Loucy (cell line): ENCODE measurements at regions not wholly inside any gene's neighbourhood (a gene's known extent, or its start where the extent isn't known, plus 50 kb on each side); places are given as distances from the start of the nearest gene placed in this dataset.

Experiments
- H2AFZ ChIP-seq: fragments of 200-600 bp; sonication (generic); 2 replicates; pipeline ENCODE4 v1.6.0; 2016; ENCODE audit warnings: antibody characterized with exemption, mild to moderate bottlenecking, low read length, moderate library complexity
- H3F3A ChIP-seq: fragments of 200-600 bp; 2 replicates; pipeline ENCODE4 v1.6.0; 2016; ENCODE audit warnings: antibody characterized with exemption, low read depth, mild to moderate bottlenecking
- H3K27me3 ChIP-seq: fragments of 200-600 bp; sonication (generic); 2 replicates; pipeline ENCODE4 v1.6.1; 2014; ENCODE audit warnings: low read length, mild to moderate bottlenecking; ENCODE audit not compliant: insufficient read depth, poor library complexity, severe bottlenecking
- H3K36me3 ChIP-seq: fragments of 200-600 bp; sonication (generic); 2 replicates; pipeline ENCODE4 v1.6.1; 2016; ENCODE audit warnings: low read length; ENCODE audit not compliant: insufficient read depth
- H3K4me1 ChIP-seq: fragments of 200-600 bp; sonication (generic); 2 replicates; pipeline ENCODE4 v1.5.1; 2014; ENCODE audit warnings: low read length, mild to moderate bottlenecking; ENCODE audit not compliant: insufficient read depth, poor library complexity, severe bottlenecking
- H3K4me2 ChIP-seq: fragments of 200-600 bp; sonication (generic); 2 replicates; pipeline ENCODE4 v1.6.0; 2014; ENCODE audit warnings: antibody characterized with exemption, low read length, low read depth, mild to moderate bottlenecking; ENCODE audit not compliant: poor library complexity, severe bottlenecking
- H3K4me3 ChIP-seq: fragments of 200-600 bp; sonication (generic); 2 replicates; pipeline ENCODE4 v1.5.1; 2014; ENCODE audit warnings: low read length, mild to moderate bottlenecking, mixed read lengths; ENCODE audit not compliant: poor library complexity, severe bottlenecking
- H3K79me2 ChIP-seq: fragments of 200-600 bp; sonication (generic); 2 replicates; pipeline ENCODE4 v1.6.1; 2014; ENCODE audit warnings: low read length; ENCODE audit not compliant: insufficient read depth
- H3K9ac ChIP-seq: fragments of 200-600 bp; sonication (generic); 2 replicates; pipeline ENCODE4 v1.6.0; 2014; ENCODE audit warnings: mild to moderate bottlenecking, low read depth, low read length, moderate library complexity; ENCODE audit not compliant: poor library complexity, severe bottlenecking
- H3K9me2 ChIP-seq: fragments of 200-600 bp; sonication (generic); replicated peaks from 2 replicates; pipeline ENCODE4 v1.6.1; 2016; ENCODE audit warnings: low read depth, low read length, mixed read lengths
- H3K9me3 ChIP-seq: fragments of 200-600 bp; sonication (generic); 2 replicates; pipeline ENCODE4 v1.6.1; 2014; ENCODE audit warnings: mild to moderate bottlenecking, antibody characterized with exemption, low read length, low read depth; ENCODE audit not compliant: insufficient read depth
- H4K20me1 ChIP-seq: fragments of 200-600 bp; sonication (generic); 2 replicates; pipeline ENCODE4 v1.6.0; 2014; ENCODE audit warnings: antibody characterized with exemption, low read length, mild to moderate bottlenecking; ENCODE audit not compliant: insufficient read depth, poor library complexity, severe bottlenecking
- EZH2phosphoT487 ChIP-seq: fragments of 200-600 bp; IDR thresholded peaks from 2 replicates; pipeline ENCODE4 v1.6.1; 2018; ENCODE audit warnings: antibody characterized with exemption, mild to moderate bottlenecking, moderate library complexity, borderline replicate concordance
- TF ChIP-seq, protein P1 (sequence below): fragments of 200-600 bp; sonication (generic); conservative IDR thresholded peaks from 2 replicates; pipeline ENCODE4 v1.5.1; 2014; ENCODE audit warnings: mild to moderate bottlenecking, antibody characterized with exemption, low read length

DNA sequence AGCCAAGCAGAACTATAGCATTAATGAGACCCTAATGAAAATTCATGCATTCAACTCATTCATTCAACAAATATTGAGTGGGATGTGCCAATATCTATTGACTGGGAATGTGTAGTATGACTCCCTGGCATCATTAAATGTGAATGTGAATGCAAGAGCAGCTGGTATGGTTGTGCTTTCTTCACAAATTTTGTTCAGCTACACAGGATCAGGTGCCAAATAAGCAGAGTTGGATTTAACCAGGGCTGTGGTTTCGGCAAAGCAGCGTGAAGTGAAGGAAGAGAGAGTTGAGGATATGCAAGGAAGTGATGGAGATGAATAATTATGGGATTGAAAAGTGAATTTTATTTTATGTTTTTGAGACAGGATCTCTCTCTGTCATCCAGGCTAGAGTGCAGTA is 87.1 kb upstream of the HNF1B start:
- no peaks in the 10 kb centered on the region for H3K9me3 ChIP-seq
- H3K9ac ChIP-seq = no peak overlapping the region
- no peaks in the 10 kb centered on the region for H3K79me2 ChIP-seq
- H3K27me3 ChIP-seq = no peaks in the 10 kb centered on the region
- H3K36me3 ChIP-seq = no peaks in the 10 kb centered on the region
- H3K9me2 ChIP-seq = no peaks in the 10 kb centered on the region
- TF ChIP-seq EZH2phosphoT487 = no peak
- no peak overlapping the region for H3K4me3 ChIP-seq
- no peak overlapping the region for H3K4me2 ChIP-seq
- H4K20me1 ChIP-seq = no peaks in the 10 kb centered on the region
- H3K4me1 ChIP-seq = peaks cover 38% of the 10 kb centered on the region
- no peak overlapping the region for H2AFZ ChIP-seq
- no peaks in the 10 kb centered on the region for H3F3A ChIP-seq

DNA sequence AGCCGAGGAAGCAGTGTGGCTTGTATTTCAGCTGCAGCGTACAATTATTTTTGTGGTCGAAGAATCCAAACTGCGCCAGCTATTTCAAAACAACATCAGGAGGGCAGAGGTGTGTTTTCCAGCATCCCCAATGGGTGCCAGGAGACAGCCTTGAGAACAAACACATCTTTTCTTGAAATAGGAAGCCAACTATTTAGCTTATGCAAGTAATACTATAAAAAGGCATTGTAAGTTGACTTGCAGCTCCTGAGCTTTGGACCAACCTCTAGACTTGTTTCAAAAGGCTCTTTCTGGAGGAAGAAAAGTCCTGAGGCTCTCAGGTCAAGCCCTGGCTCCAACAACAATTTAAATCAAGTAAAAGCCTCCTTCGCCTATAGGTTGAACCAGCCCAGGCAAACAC is 86.6 kb upstream of the HNF1B start:
- no peaks in the 10 kb centered on the region for H3K27me3 ChIP-seq
- TF ChIP-seq, protein P1, sequence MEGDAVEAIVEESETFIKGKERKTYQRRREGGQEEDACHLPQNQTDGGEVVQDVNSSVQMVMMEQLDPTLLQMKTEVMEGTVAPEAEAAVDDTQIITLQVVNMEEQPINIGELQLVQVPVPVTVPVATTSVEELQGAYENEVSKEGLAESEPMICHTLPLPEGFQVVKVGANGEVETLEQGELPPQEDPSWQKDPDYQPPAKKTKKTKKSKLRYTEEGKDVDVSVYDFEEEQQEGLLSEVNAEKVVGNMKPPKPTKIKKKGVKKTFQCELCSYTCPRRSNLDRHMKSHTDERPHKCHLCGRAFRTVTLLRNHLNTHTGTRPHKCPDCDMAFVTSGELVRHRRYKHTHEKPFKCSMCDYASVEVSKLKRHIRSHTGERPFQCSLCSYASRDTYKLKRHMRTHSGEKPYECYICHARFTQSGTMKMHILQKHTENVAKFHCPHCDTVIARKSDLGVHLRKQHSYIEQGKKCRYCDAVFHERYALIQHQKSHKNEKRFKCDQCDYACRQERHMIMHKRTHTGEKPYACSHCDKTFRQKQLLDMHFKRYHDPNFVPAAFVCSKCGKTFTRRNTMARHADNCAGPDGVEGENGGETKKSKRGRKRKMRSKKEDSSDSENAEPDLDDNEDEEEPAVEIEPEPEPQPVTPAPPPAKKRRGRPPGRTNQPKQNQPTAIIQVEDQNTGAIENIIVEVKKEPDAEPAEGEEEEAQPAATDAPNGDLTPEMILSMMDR = no peak
- no peak for TF ChIP-seq EZH2phosphoT487
- H3F3A ChIP-seq = no peaks in the 10 kb centered on the region
- no peaks in the 10 kb centered on the region for H3K36me3 ChIP-seq
- H3K9me3 ChIP-seq = no peaks in the 10 kb centered on the region
- no peaks in the 10 kb centered on the region for H3K79me2 ChIP-seq
- H3K4me3 ChIP-seq = no peak overlapping the region
- H4K20me1 ChIP-seq = no peaks in the 10 kb centered on the region
- no peak overlapping the region for H3K4me2 ChIP-seq
- H3K9me2 ChIP-seq = no peaks in the 10 kb centered on the region
- no peak overlapping the region for H3K9ac ChIP-seq
- no peak overlapping the region for H2AFZ ChIP-seq
- H3K4me1 ChIP-seq = peaks cover 42% of the 10 kb centered on the region

DNA sequence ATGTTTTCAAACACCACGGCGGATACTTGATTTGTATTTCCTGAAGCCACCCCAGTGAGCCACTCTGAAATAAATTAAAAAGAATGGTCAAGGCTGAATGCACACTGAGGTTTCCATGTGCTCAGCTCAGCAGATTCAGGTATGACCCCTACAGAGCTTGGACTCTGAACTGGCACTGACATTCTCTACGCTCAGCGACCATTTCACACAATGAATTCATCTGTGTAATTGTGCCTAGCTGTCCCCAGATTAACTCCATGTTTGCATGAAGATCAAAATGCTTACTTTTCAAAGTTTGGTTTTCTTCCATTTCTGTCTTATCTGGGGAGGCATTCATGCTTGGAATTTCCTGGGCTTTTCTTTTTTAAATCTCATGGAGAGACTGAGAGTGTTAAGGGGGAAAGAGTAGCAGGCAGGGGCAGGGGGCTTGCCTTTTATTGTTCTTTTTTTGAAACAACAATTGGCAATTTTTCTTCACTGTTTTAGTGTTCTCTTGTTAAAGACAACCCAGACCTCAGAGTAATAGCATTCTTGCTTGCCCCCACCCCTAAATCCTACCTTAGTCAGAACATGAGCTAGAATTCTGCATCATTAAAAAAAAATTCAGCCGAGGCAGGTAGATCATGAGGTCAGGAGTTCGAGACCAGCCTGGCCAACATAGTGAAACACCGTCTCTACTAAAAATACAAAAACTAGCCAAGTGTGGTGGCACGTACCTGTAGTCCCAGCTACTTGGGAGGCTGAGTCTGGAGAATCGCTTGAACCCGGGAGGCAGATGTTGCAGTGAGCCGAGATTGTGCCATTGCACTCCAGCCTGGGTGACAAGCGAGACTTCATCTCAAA is 85.5 kb upstream of the HNF1B start:
- H3K79me2 ChIP-seq = no peaks in the 10 kb centered on the region
- no peaks in the 10 kb centered on the region for H3K9me3 ChIP-seq
- no peak overlapping the region for H3K4me3 ChIP-seq
- H3K9me2 ChIP-seq = no peaks in the 10 kb centered on the region
- peak overlapping the region; percentile 27 for H3K9ac ChIP-seq
- H2AFZ ChIP-seq = peak overlapping the region; percentile 58
- no peaks in the 10 kb centered on the region for H3F3A ChIP-seq
- no peaks in the 10 kb centered on the region for H4K20me1 ChIP-seq
- peaks cover 42% of the 10 kb centered on the region for H3K4me1 ChIP-seq
- TF ChIP-seq, protein P1 = no peak
- no peak for TF ChIP-seq EZH2phosphoT487
- H3K27me3 ChIP-seq = no peaks in the 10 kb centered on the region
- H3K4me2 ChIP-seq = peak overlapping the region; percentile 47
- no peaks in the 10 kb centered on the region for H3K36me3 ChIP-seq
